IMR-90 (cell line): ENCODE measurements at regions not wholly inside any gene's neighbourhood (a gene's known extent, or its start where the extent isn't known, plus 50 kb on each side); places are given as distances from the start of the nearest gene placed in this dataset.

Source experiments
- ATAC-seq: fragments of 200-7000 bp; cut with Tn5 transposase; 2 replicates; pipeline ENCODE4 v1.9.1; 2020; ENCODE audit warnings: low read depth, mild to moderate bottlenecking, moderate library complexity
- BruUV-seq: library from RNA; stranded (reverse); fragments of 400-500 nt; replicated peaks from 2 replicates; lab custom pipeline; 2021; lab: Mats Ljungman, UMichigan
- CTCF ChIA-PET: fragments of 300-600 bp; formaldehyde crosslinking; extraction: SDS; loops from one replicate; lab custom pipeline; 2021; ENCODE audit warnings: antibody characterized with exemption; lab: Yijun Ruan, JAX
- POLR2A ChIA-PET: fragments of 300-600 bp; sonication (Branson Sonifier 250); formaldehyde crosslinking; loops from one replicate; lab custom pipeline; 2022; ENCODE audit warnings: antibody characterized with exemption; ENCODE audit not compliant: unreplicated experiment; lab: Charles Lee
- DNase-seq: peaks from one replicate; pipeline ENCODE4 v3.0.0; 2013
- H2AFZ ChIP-seq: replicated peaks from 2 replicates; pipeline ENCODE3; 2013; ENCODE audit warnings: low read length, mild to moderate bottlenecking; ENCODE audit not compliant: poor library complexity
- H2AK5ac ChIP-seq: 2 replicates; pipeline ENCODE4 v1.6.1; 2013; ENCODE audit warnings: low read depth, low read length, inconsistent platforms
- H2AK9ac ChIP-seq: replicated peaks from 2 replicates; pipeline ENCODE3; 2013; ENCODE audit warnings: mild to moderate bottlenecking, low read depth, low read length, moderate library complexity; ENCODE audit not compliant: poor library complexity
- H2BK120ac ChIP-seq: 2 replicates; pipeline ENCODE4 v1.6.1; 2013; ENCODE audit warnings: low read depth, low read length, inconsistent platforms
- H2BK15ac ChIP-seq: 3 replicates; pipeline ENCODE4 v1.6.1; 2013; ENCODE audit warnings: low read depth, low read length, inconsistent platforms
- H2BK20ac ChIP-seq: 2 replicates; pipeline ENCODE4 v1.6.1; 2013; ENCODE audit warnings: low read depth, mild to moderate bottlenecking, inconsistent platforms, low read length, moderate library complexity
- H2BK5ac ChIP-seq: 2 replicates; pipeline ENCODE4 v1.6.1; 2013; ENCODE audit warnings: mild to moderate bottlenecking, low read depth, low read length, inconsistent platforms; ENCODE audit not compliant: poor library complexity, severe bottlenecking
- H3K14ac ChIP-seq: replicated peaks from 2 replicates; pipeline ENCODE4 v1.6.1; 2013; ENCODE audit warnings: low read depth, low read length, inconsistent platforms
- H3K18ac ChIP-seq: 2 replicates; pipeline ENCODE4 v1.6.1; 2013; ENCODE audit warnings: low read depth, low read length, control low read depth
- H3K23ac ChIP-seq: 2 replicates; pipeline ENCODE4 v1.6.1; 2013; ENCODE audit warnings: low read depth, low read length, inconsistent platforms
- H3K27ac ChIP-seq: 2 replicates; pipeline ENCODE4 v1.5.1; 2013; ENCODE audit warnings: mild to moderate bottlenecking, control low read depth, low read length; ENCODE audit not compliant: insufficient read depth
- H3K27me3 ChIP-seq: 2 replicates; pipeline ENCODE4 v1.6.1; 2013; ENCODE audit warnings: low read length; ENCODE audit not compliant: control insufficient read depth, insufficient read depth
- H3K36me3 ChIP-seq: 2 replicates; pipeline ENCODE4 v1.6.1; 2013; ENCODE audit warnings: low read length, mixed read lengths; ENCODE audit not compliant: control insufficient read depth, insufficient read depth
- H3K4ac ChIP-seq: 2 replicates; pipeline ENCODE4 v1.6.1; 2013; ENCODE audit warnings: low read depth, low read length, inconsistent platforms
- H3K4me1 ChIP-seq: 2 replicates; pipeline ENCODE4 v1.6.1; 2013; ENCODE audit warnings: low read length, mixed read lengths; ENCODE audit not compliant: control insufficient read depth, insufficient read depth
- H3K4me2 ChIP-seq: 2 replicates; pipeline ENCODE4 v1.6.1; 2013; ENCODE audit warnings: low read depth, mild to moderate bottlenecking, control low read depth, low read length, moderate library complexity
- H3K4me3 ChIP-seq: 2 replicates; pipeline ENCODE4 v1.5.1; 2013; ENCODE audit warnings: low read depth, mild to moderate bottlenecking, control low read depth, low read length, moderate library complexity; ENCODE audit not compliant: insufficient read depth
- H3K56ac ChIP-seq: 2 replicates; pipeline ENCODE4 v1.6.1; 2013; ENCODE audit warnings: low read length, inconsistent platforms; ENCODE audit not compliant: insufficient read depth; ENCODE audit errors: extremely low read depth
- H3K79me1 ChIP-seq, 2 experiments: 2 replicates each; pipeline ENCODE4 v1.6.1; 2013; ENCODE audit warnings: low read length in 2 of 2, inconsistent platforms in 1 of 2, low read depth in 1 of 2
- H3K9ac ChIP-seq: 2 replicates; pipeline ENCODE4 v1.6.1; 2013; ENCODE audit warnings: low read depth, low read length, control low read depth
- H3K9me1 ChIP-seq: 2 replicates; pipeline ENCODE4 v1.6.1; 2013; ENCODE audit warnings: low read length, inconsistent platforms; ENCODE audit not compliant: insufficient read depth
- H3K9me3 ChIP-seq: 2 replicates; pipeline ENCODE4 v1.6.1; 2013; ENCODE audit warnings: low read length; ENCODE audit not compliant: control insufficient read depth, insufficient read depth
- H4K20me1 ChIP-seq: 2 replicates; pipeline ENCODE4 v1.6.1; 2013; ENCODE audit warnings: low read length, inconsistent platforms; ENCODE audit not compliant: insufficient read depth
- H4K5ac ChIP-seq: 2 replicates; pipeline ENCODE4 v1.6.1; 2013; ENCODE audit warnings: mild to moderate bottlenecking, low read depth, low read length, control low read depth
- H4K8ac ChIP-seq, 2 experiments: 2 replicates each; pipeline ENCODE4 v1.6.1; 2013; ENCODE audit warnings: low read depth in 2 of 2, low read length in 2 of 2, control low read depth in 1 of 2, inconsistent platforms in 1 of 2
- H4K91ac ChIP-seq: 2 replicates; pipeline ENCODE4 v1.6.1; 2013; ENCODE audit warnings: low read depth, low read length, inconsistent platforms; ENCODE audit not compliant: insufficient read depth
- BHLHE40 ChIP-seq: fragments of 150-350 bp; IDR thresholded peaks from 2 replicates; pipeline ENCODE4 v1.6.1; 2016; ENCODE audit warnings: mild to moderate bottlenecking, low read depth, low read length
- CEBPB ChIP-seq: IDR thresholded peaks from 2 replicates; pipeline ENCODE4 v1.6.1; 2012; ENCODE audit warnings: low read depth, low read length, improper control_type of control experiment
- CHD1 ChIP-seq: IDR thresholded peaks from 2 replicates; pipeline ENCODE4 v1.6.1; 2012; ENCODE audit warnings: low read depth, low read length, improper control_type of control experiment
- CTCF ChIP-seq: conservative IDR thresholded peaks from 2 replicates; pipeline ENCODE4 v1.5.1; 2012; ENCODE audit warnings: mild to moderate bottlenecking, low read depth, low read length, improper control_type of control experiment
- ELK1 ChIP-seq: fragments of 150-350 bp; IDR thresholded peaks from 2 replicates; pipeline ENCODE4 v1.6.1; 2016; ENCODE audit warnings: low read depth, mild to moderate bottlenecking, low read length, moderate library complexity, borderline replicate concordance
- FOS ChIP-seq: fragments of 150-350 bp; IDR thresholded peaks from 2 replicates; pipeline ENCODE4 v1.6.1; 2016; ENCODE audit warnings: low read depth, low read length
- MAFK ChIP-seq: IDR thresholded peaks from 2 replicates; pipeline ENCODE4 v1.6.1; 2012; ENCODE audit warnings: low read depth, low read length, improper control_type of control experiment
- MAZ ChIP-seq: IDR thresholded peaks from 2 replicates; pipeline ENCODE4 v1.6.1; 2012; ENCODE audit warnings: low read depth, mild to moderate bottlenecking, low read length, improper control_type of control experiment, moderate library complexity, borderline replicate concordance
- MXI1 ChIP-seq: IDR thresholded peaks from 2 replicates; pipeline ENCODE4 v1.6.1; 2012; ENCODE audit warnings: low read depth, mild to moderate bottlenecking, low read length, moderate library complexity, borderline replicate concordance
- NFE2L2 ChIP-seq: fragments of 150-350 bp; IDR thresholded peaks from 2 replicates; pipeline ENCODE4 v1.6.1; 2016; ENCODE audit warnings: low read depth, mild to moderate bottlenecking, low read length
- POLR2A ChIP-seq: IDR thresholded peaks from 2 replicates; pipeline ENCODE4 v1.6.1; 2012; ENCODE audit warnings: mild to moderate bottlenecking, low read depth, low read length
- RAD21 ChIP-seq: IDR thresholded peaks from 2 replicates; pipeline ENCODE4 v1.6.1; 2012; ENCODE audit warnings: low read length, improper control_type of control experiment
- RCOR1 ChIP-seq: IDR thresholded peaks from 2 replicates; pipeline ENCODE4 v1.6.1; 2012; ENCODE audit warnings: mild to moderate bottlenecking, low read length, improper control_type of control experiment; ENCODE audit not compliant: insufficient replicate concordance
- RFX5 ChIP-seq: IDR thresholded peaks from 2 replicates; pipeline ENCODE4 v1.8.0; 2012; ENCODE audit warnings: low read depth, mild to moderate bottlenecking, low read length, moderate library complexity
- SMC3 ChIP-seq: fragments of 150-350 bp; IDR thresholded peaks from 2 replicates; pipeline ENCODE4 v1.6.1; 2016; ENCODE audit warnings: low read depth, mild to moderate bottlenecking, antibody characterized with exemption, low read length, moderate library complexity
- USF2 ChIP-seq: fragments of 150-350 bp; IDR thresholded peaks from 2 replicates; pipeline ENCODE4 v1.6.1; 2017; ENCODE audit warnings: mild to moderate bottlenecking, antibody characterized with exemption, low read length, low read depth
- WGBS, 2 experiments: methylation state at CpG; one replicate each; pipeline versions ENCODE4 v1.1.5 to v1.1.7; 2013; ENCODE audit warnings: missing lambda C conversion rate in 2 of 2; ENCODE audit not compliant: insufficient read length in 1 of 2; ENCODE audit errors: extremely low coverage in 2 of 2; 5-methylcytosine and 5-hydroxymethylcytosine counted together
- dilution Hi-C: fragments of 300-500 bp; cut with HindIII; formaldehyde crosslinking; loops from one replicate; pipeline ENCODE4 v1.14.3; 2018; ENCODE audit warnings: low sequenced_read_pairs; ENCODE audit not compliant: unreplicated experiment
- in situ Hi-C: fragments of 300-500 bp; cut with MboI; formaldehyde crosslinking; loops from 3 replicates; pipeline ENCODE4 v1.14.3; 2019; ENCODE audit warnings: low sequenced_read_pairs, inconsistent platforms, mixed read lengths
- intact Hi-C: fragments of 100-400 bp; cut with micrococcal nuclease; formaldehyde crosslinking; loops from 2 replicates; pipeline ENCODE4 v1.10.0; 2022

- H3K36me3 ChIP-seq = no peaks in the 10 kb centered on the region
- H3K4me2 ChIP-seq = no peak overlapping the region
- H2BK5ac ChIP-seq = no peak overlapping the region
- H2BK120ac ChIP-seq = no peak overlapping the region
- H3K27ac ChIP-seq = no peak overlapping the region
- no CpG with 5 or more reads among the region's 2 CpGs for WGBS, 2 experiments
- no peak overlapping the region for H2AFZ ChIP-seq
- no peaks in the 10 kb centered on the region for H4K20me1 ChIP-seq
- ChIA-PET POLR2A (no interaction called here), CTCF (no interaction called here)
- H2BK20ac ChIP-seq = no peak overlapping the region
- H3K9me1 ChIP-seq = no peaks in the 10 kb centered on the region
- no peaks in the 10 kb centered on the region for H3K79me1 ChIP-seq
- H3K9me3 ChIP-seq = no peaks in the 10 kb centered on the region
- dilution Hi-C loops (no loop called here), in situ Hi-C loops (no loop called here), intact Hi-C loops (no loop called here)
- BruUV-seq = no TSS peak
- H3K14ac ChIP-seq = no peak overlapping the region
- H3K23ac ChIP-seq = no peak overlapping the region
- H2AK9ac ChIP-seq = no peak overlapping the region
- ATAC-seq = no peak
- no peaks in the 10 kb centered on the region for H3K27me3 ChIP-seq
- H4K5ac ChIP-seq = no peak overlapping the region
- no peak overlapping the region for H3K9ac ChIP-seq
- no peak overlapping the region for H3K18ac ChIP-seq
- no peaks in the 10 kb centered on the region; the same call in 1 of the 2 replicates for H3K4me1 ChIP-seq
- H4K91ac ChIP-seq = no peak overlapping the region
- DNase-seq = no peak
- no peak overlapping the region for H3K4me3 ChIP-seq
- no peak for TF ChIP-seq MXI1
- TF ChIP-seq FOS = no peak
- TF ChIP-seq MAZ = no peak
- no peak for TF ChIP-seq CTCF
- TF ChIP-seq USF2 = no peak
- TF ChIP-seq MAFK = no peak
- no peak for TF ChIP-seq POLR2A
- TF ChIP-seq NFE2L2 = no peak
- TF ChIP-seq RAD21 = no peak
- TF ChIP-seq RCOR1 = no peak
- no peak for TF ChIP-seq SMC3
- no peak for TF ChIP-seq BHLHE40
- TF ChIP-seq RFX5 = no peak
- no peak for TF ChIP-seq CEBPB
- no peak for TF ChIP-seq CHD1
- TF ChIP-seq ELK1 = no peak
- H2BK15ac ChIP-seq = no peak overlapping the region
- no peak overlapping the region for H4K8ac ChIP-seq
- H3K4ac ChIP-seq = no peak overlapping the region
- no peak overlapping the region for H2AK5ac ChIP-seq
- H3K56ac ChIP-seq = no peak overlapping the region
Measured at GRCh38 chr14:79961197-79961596, 250.1 kb downstream of the DIO2 start.
